Calu3 (cell line): ENCODE measurements at regions not wholly inside any gene's neighbourhood (a gene's known extent, or its start where the extent isn't known, plus 50 kb on each side); places are given as distances from the start of the nearest gene placed in this dataset.

Source experiments
- BruUV-seq: library from RNA; stranded (reverse); fragments of 400-500 nt; replicated peaks from 2 replicates; lab custom pipeline; 2021; lab: Mats Ljungman, UMichigan
- CTCF ChIA-PET: fragments of 300-600 bp; sonication (Branson Sonifier 250); formaldehyde crosslinking; loops from one replicate; lab custom pipeline; 2022; ENCODE audit warnings: antibody characterized with exemption; lab: Charles Lee
- DNase-seq: peaks from one replicate; pipeline ENCODE4 v3.0.0; 2022
- H3K27ac Mint-ChIP-seq: one replicate; pipeline ENCODE4 v1.8.0; 2022; ENCODE audit warnings: mixed read lengths; ENCODE audit not compliant: unreplicated experiment
- H3K27me3 Mint-ChIP-seq: one replicate; pipeline ENCODE4 v1.8.0; 2022; ENCODE audit warnings: mixed read lengths; ENCODE audit not compliant: unreplicated experiment
- H3K36me3 Mint-ChIP-seq: one replicate; pipeline ENCODE4 v1.8.0; 2022; ENCODE audit warnings: mild to moderate bottlenecking, moderate library complexity, mixed read lengths; ENCODE audit not compliant: insufficient read depth, unreplicated experiment
- H3K4me1 Mint-ChIP-seq: one replicate; pipeline ENCODE4 v1.8.0; 2022; ENCODE audit warnings: mild to moderate bottlenecking, low read depth, mixed read lengths; ENCODE audit not compliant: unreplicated experiment
- H3K4me3 Mint-ChIP-seq: one replicate; pipeline ENCODE4 v1.8.0; 2022; ENCODE audit warnings: mild to moderate bottlenecking, low read depth, moderate library complexity, mixed read lengths; ENCODE audit not compliant: unreplicated experiment
- H3K9me3 Mint-ChIP-seq: one replicate; pipeline ENCODE4 v1.8.0; 2022; ENCODE audit warnings: low read depth, mixed read lengths; ENCODE audit not compliant: unreplicated experiment
- intact Hi-C: fragments of 100-400 bp; cut with micrococcal nuclease; formaldehyde crosslinking; loops from one replicate; pipeline ENCODE4 v1.10.0; 2022; ENCODE audit not compliant: unreplicated experiment
- TF ChIP-seq, protein P1 (sequence below): fragments of 200-600 bp; IDR thresholded peaks from one replicate; pipeline ENCODE4 v1.8.0; 2022; ENCODE audit warnings: antibody characterized with exemption; ENCODE audit not compliant: unreplicated experiment

DNA sequence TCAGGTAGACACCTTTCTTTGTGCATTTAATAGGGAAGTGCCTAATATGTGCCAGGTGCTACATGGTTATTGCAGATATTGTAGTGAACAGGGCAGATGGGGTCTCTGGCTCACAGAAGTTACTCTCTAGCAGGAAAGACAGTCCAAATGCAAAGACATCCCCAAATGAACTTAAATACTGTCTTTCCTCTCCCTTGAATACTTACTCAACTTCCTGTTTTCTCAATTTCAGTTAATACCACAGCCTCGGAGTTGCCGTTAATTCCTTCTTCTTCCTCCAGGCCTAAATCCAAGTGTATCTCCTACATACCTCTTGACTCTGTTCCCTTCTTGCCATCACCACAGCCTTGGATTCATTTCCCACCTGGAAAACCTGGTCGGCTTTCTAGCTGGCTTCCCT lies 134.3 kb upstream of the SESN3 start:
- H3K36me3 Mint-ChIP-seq, result peaks cover 9% of the 10 kb centered on the region
- H3K4me3 Mint-ChIP-seq, result peak overlapping the region; percentile 50
- peak overlapping the region; percentile 79 for H3K27ac Mint-ChIP-seq
- H3K27me3 Mint-ChIP-seq, result no peaks in the 10 kb centered on the region
- TF ChIP-seq, protein P1, sequence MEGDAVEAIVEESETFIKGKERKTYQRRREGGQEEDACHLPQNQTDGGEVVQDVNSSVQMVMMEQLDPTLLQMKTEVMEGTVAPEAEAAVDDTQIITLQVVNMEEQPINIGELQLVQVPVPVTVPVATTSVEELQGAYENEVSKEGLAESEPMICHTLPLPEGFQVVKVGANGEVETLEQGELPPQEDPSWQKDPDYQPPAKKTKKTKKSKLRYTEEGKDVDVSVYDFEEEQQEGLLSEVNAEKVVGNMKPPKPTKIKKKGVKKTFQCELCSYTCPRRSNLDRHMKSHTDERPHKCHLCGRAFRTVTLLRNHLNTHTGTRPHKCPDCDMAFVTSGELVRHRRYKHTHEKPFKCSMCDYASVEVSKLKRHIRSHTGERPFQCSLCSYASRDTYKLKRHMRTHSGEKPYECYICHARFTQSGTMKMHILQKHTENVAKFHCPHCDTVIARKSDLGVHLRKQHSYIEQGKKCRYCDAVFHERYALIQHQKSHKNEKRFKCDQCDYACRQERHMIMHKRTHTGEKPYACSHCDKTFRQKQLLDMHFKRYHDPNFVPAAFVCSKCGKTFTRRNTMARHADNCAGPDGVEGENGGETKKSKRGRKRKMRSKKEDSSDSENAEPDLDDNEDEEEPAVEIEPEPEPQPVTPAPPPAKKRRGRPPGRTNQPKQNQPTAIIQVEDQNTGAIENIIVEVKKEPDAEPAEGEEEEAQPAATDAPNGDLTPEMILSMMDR, result no peak
- no peaks in the 10 kb centered on the region for H3K9me3 Mint-ChIP-seq
- no TSS peak for BruUV-seq
- DNase-seq, result no peak
- H3K4me1 Mint-ChIP-seq, result peaks cover 29% of the 10 kb centered on the region
- CTCF ChIA-PET, result no interaction called here
- intact Hi-C loops, result loop anchor here (10.0 kb wide), 1 partner anchor 211 kb away; no protein-coding TSS in a partner anchor

DNA sequence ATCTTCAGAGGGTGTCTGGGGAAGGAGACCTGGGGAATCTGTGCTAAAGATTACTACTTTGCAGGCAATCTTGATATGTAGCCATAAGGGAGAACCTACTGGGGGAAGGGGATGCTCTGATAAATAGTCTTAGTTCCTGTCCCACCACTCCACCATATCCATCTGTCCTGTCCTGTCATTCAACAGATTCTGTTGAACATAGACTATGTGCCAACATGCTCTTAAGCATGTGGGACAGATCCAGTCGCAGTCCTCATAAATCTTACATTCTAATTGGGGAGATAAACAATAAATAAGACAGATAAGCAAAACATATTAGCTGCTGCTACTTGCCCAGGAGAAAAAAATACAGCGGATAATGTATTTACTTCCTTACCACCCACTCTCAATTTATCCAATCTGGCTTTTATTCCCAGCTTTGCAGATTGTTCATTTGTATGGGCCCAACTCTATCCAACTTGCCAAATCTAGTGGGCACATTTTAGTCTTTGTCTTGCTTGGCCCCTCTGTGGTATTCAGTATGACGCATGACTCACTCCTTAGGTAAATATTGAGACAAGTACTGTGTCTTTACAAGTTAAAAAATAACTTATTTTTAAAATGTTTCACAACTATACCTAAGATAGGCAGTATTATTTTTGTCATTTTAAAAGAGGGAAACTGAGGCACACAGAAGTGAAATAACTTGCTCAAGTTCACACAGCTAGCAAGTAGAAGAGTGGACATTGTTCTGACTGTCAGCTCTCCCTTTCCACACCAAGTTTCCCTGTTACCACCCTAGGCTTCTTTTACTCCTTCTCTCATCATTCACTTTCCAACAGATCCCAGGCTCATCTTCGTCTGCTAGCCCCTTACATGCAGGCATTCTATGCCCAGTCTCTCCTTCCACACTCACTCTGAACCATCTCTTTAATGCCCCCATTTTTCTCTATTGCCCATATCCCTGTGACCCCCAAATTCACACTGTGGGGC lies 133.6 kb upstream of the SESN3 start:
- CTCF ChIA-PET, result no interaction called here
- TF ChIP-seq, protein P1, result no peak
- intact Hi-C loops, result loop anchor here (10.0 kb wide), 1 partner anchor 210 kb away; no protein-coding TSS in a partner anchor
- no peaks in the 10 kb centered on the region for H3K9me3 Mint-ChIP-seq
- peaks cover 9% of the 10 kb centered on the region for H3K36me3 Mint-ChIP-seq
- no peaks in the 10 kb centered on the region for H3K27me3 Mint-ChIP-seq
- peak overlapping the region; percentile 79 for H3K27ac Mint-ChIP-seq
- no TSS peak for BruUV-seq
- H3K4me1 Mint-ChIP-seq, result peaks cover 29% of the 10 kb centered on the region
- H3K4me3 Mint-ChIP-seq, result peak overlapping the region; percentile 50
- DNase-seq, result peak; percentile 24

DNA sequence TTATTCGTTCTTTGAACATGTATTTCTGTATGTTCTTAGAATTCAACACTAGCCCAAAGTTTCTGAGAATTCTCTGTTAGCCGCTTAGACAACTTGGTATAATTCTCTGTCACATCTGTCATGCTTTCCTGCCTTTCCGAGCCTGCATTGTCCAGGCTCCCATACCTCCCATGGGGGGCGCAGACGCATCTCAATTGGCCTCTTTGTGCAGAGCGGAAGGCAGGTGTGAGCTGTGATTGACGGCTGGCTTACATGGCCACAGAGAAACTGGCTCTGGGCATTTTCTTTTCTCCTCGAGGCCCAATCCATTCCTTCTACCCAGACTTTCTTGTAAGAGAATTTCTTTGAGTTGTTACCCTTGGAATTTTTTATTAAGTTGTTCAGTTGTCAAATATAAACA lies 132.7 kb upstream of the SESN3 start:
- intact Hi-C loops, result loop anchor here (10.0 kb wide), 1 partner anchor 209 kb away; no protein-coding TSS in a partner anchor
- Mint-ChIP-seq H3K27ac (no peak overlapping the region), H3K4me3 (no peak overlapping the region), H3K36me3 (peaks cover 9% of the 10 kb centered on the region), H3K4me1 (peaks cover 35% of the 10 kb centered on the region), H3K27me3 (no peaks in the 10 kb centered on the region), H3K9me3 (no peaks in the 10 kb centered on the region)
- CTCF ChIA-PET, result no interaction called here
- no TSS peak for BruUV-seq
- no peak for DNase-seq
- TF ChIP-seq, protein P1, result no peak

DNA sequence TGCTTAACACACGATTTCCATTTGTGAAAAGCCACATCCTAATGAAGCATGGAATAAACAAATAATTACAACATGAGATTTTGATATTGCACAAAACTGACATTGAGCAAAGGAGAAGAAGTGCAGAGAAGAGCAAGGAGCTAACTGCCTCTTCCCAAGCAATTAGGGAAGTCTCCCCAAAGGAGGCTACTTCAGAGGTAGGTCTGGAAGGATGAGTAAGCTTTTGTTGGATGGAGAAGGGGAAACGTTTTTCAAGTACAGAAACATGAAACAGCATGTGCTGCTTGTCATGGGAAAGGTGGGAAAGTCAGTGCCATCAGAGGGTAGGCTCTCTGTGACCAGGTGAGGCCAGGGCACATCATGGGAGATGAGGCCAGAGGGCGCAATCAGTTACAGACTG lies 132.2 kb upstream of the SESN3 start:
- H3K27me3 Mint-ChIP-seq, result no peaks in the 10 kb centered on the region
- peaks cover 9% of the 10 kb centered on the region for H3K36me3 Mint-ChIP-seq
- peaks cover 36% of the 10 kb centered on the region for H3K4me1 Mint-ChIP-seq
- TF ChIP-seq, protein P1, result no peak
- no peak for DNase-seq
- H3K27ac Mint-ChIP-seq, result no peak overlapping the region
- H3K4me3 Mint-ChIP-seq, result no peak overlapping the region
- intact Hi-C loops, result loop anchor here (10.0 kb wide), 1 partner anchor 208 kb away; no protein-coding TSS in a partner anchor
- CTCF ChIA-PET, result no interaction called here
- BruUV-seq, result no TSS peak
- H3K9me3 Mint-ChIP-seq, result no peaks in the 10 kb centered on the region
